Stimulated activated CD8-positive, alpha-beta memory T cell treated with anti-CD3 and anti-CD28 coated beads, Interleukin-12 subunit alpha, Interleukin-12 subunit beta, amount 100 ng/mL, for 24 hours (primary cell): ENCODE measurements at regions not wholly inside any gene's neighbourhood (a gene's known extent, or its start where the extent isn't known, plus 50 kb on each side); places are given as distances from the start of the nearest gene placed in this dataset.

Experiments
- DNase-seq: peaks from one replicate; pipeline ENCODE4 v3.0.0-alpha.2; 2020; ENCODE audit errors: extremely low read depth

DNA sequence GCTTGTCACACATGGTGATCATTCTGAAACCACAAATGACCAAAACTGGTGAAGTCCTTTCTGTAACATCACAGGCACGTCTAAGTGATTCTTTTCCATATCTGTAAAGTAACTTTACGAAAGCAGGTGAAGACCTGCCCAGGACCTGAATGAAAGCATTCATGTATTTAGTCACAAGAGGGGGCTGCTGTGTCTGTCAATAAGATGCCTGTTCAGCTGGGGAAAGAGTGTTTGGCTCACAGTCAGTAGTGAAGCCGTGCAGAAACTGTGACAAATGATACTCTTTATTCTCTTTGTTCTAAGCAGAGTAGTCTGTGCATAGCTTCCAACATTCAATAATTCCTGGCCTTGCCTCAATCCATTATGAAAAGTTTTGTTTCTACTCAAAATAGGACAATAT lies 373.5 kb upstream of the OR4E1 start:
- DNase-seq, result no peak

DNA sequence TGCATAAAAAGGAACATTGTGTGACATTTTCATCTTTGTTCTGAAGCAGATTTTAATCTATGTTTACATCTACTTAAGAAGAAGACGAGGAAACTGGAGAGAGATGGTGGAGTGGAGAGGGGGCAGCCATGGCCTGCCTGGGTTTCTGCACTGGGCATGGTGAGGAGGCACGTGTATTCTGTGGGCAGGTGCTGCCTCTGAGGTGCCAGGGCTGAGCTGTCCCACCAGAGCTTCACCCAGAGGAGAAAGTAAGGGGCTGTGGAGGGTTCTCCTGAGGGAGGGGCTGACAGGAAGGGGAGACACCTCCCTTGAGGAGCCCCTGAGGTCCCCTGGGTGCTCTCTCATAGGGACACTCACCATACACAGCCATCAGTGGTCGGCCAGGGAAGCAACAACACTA lies 372.4 kb upstream of the OR4E1 start:
- DNase-seq, result no peak

DNA sequence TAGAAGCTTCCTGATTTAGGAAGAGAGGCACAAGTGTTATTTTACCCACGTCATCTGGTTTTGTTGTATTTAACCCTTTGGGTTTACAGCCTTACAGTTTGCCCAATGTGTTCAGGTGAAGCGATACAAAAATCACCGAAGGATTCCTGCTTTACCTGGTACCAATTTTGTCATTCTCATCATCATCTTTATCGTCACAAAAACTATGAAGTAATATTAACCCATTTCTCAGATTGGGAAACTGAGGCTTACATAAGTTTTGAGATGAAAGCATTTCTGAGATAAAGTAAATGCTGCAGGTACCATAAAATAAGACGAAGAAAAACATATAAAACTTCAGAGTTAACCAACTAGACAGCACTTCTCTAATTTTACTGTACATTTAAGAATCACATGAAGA lies 370.6 kb upstream of the OR4E1 start:
- DNase-seq, result no peak

DNA sequence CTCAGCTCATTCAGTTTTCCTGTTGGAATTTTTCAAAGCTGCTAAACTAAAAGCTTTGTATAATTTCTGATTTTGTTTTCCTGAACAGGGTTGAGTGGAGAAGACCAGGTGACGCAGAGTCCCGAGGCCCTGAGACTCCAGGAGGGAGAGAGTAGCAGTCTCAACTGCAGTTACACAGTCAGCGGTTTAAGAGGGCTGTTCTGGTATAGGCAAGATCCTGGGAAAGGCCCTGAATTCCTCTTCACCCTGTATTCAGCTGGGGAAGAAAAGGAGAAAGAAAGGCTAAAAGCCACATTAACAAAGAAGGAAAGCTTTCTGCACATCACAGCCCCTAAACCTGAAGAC lies 367.1 kb upstream of the OR4E1 start:
- DNase-seq, result no peak

DNA sequence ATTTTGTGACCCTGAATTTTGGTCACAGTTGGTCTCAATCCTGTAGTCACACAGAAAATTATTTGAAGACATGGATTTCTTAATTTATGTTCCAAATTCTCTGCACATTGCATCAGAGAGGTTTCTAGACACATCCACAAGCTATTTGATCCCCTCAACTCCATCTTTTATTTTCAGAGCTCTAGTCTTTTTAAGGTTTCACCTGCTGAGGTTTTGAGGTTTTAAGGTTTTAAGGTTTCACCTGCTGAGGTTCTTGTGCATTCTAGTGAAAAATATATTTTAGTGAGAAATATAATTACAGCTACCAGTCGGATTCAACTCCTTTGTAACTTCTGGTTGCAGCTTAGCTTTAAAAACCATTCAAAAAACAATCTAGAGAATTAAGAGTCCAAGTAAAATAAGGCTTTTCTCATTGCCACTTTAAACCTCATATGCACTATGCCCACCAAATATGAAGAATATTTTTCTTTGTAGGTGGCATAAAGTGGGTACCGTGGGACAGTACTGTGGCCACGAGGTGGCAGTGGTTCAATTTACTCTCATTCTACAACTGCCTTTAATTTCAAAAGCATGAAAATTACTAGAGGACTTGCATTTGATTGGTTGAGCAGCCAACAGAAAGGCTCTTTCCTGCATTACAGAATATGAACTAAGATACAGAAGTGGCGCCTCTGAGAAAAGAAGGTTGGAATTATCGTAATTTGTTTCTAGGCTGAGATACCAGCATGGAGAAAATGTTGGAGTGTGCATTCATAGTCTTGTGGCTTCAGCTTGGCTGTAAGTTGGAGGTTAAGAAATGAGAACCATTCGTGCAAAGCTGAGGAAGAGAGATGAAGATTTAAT lies 366.5 kb upstream of the OR4E1 start:
- no peak for DNase-seq

DNA sequence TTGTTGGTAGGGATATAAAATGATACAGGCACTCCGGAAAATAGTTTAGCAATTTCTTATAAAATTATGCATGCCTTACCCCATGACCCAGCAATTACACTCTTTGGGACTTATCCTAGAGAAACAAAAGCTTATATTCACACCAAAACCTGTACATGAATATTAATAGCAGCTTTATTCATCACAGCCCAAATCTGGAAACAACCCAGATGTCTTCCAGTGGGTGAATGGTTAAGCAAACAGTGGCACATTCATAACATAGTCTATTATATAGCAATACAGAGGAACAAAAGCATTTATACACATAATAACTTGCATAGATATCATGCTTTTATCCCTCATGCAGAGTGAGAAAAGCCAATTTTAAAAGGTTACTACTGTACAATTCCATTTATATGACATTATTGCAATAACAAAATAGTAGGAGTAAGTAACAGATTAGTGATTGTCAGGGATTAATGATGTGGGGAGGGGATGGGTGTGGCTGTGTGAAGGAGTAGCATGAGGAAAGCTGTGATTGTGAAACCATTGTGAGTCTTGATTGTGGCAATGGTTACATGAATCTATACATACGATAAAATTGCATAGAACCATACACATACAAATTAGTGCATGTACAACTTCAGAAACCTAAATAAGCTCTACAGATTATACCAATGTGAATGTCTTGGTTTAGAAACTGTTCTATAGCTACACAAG lies 363.1 kb upstream of the OR4E1 start:
- DNase-seq, result no peak

DNA sequence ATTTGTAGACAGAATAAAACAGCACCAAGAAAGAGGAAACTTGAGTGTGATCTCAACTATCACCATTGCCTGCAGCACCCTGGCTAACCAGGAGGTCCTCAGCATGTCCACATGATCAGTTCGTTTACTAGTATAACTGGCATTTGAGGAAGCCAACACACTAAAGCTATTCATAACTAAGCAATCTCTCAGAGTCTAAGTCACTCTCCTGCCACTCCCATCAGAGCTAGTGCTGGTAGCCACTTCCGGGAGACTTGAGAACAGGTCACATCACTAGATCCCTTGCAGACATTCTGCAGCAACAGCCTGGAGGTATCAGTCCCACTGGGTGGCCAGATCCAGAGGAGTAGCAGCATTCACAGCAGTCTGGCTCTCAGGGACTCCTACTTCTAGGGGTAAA lies 352.9 kb upstream of the OR4E1 start:
- no peak for DNase-seq

DNA sequence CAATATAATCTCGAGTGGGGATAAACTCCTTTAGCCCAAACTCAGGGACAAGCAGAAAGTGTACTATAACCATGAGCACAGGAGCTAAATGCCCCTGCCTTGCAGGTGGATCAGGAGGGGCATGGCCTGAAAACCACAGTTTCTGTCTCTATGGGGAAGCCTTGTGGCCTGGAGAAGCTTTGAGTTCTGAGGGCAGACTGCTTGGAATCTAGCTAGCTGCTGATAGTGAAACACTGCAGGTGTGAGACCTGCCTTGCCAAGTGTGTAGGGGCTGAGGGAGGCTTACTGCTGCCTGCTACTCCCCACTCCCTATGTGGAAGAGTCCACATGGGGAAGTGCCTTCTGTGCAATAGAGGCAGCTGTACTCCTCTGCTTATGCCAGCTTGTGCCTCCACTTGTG lies 352.3 kb upstream of the OR4E1 start:
- DNase-seq, result no peak

DNA sequence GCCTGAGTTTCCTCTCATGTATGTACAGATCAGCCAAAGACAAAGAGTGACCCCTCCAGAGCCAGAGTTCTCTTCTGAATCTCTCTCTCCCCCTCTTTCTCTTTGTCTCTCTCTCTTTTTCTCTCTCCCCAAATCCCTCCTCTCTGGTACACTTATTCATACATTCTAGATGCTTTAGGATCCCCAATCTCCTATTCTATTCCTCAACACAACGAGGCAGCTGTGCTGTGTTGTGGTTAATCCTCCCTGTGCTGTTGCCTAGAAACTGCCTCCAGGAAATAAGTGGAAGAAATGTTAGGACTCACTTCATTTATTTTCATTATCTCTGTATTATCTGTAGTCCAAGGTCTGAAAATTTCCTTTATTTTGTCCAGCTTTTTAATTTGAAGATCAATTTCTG lies 350.5 kb upstream of the OR4E1 start:
- DNase-seq, result no peak

DNA sequence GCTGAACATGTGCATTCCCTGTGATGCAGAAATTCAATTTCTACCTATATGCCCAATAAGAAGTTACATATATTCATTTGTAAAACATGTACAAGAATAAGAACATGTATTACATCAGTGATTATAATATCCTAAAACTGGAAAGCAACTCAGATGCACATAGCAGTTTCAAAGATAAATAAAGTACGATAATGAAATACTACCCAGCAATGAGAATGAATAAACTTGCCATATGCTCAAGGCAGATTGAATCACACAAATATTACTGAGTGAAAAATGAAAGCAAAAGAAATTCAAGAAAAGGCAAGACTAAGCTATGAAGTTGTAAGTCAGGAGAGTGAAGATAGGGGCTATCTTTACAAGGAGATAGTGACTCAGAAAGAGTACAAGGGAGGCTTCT lies 345.3 kb upstream of the OR4E1 start:
- no peak for DNase-seq

DNA sequence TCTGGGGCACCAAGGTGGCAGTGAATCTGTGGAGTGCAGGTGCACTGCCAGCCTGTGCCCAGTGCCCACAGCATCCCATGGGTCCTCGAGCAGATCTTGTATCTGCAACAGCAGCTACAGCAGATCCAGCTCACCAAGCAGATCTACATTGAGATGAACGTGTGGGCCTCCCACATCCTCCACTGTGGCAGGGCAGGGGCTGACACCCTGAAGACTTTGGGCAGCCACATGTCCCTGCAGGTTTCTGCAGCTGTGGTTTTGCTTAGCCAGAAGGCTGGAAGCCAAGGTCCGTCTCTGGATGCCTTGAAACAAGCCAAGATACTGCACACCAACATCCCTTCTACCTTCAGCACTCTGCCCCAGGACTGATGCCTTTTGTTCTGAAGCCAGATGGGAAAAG lies 338.8 kb upstream of the OR4E1 start:
- DNase-seq, result no peak

DNA sequence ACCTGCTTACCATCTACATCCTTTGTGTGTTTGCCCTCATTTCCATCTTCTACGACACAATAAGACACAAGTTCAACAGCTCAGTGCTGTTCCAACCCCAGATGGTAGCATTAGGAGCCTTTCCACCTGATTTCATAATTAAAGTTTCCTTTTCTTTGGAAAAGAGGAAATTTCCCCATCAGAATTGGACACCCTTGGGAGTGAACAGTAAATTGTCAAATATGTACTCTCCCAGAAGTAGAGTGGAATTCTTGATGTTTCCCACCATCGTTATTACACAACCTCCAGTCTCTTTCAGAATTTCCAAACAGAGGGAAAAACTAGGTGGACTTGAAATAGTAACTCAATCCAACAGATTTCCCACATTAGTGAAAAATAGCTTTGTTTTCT lies 337.6 kb upstream of the OR4E1 start:
- DNase-seq, result no peak

DNA sequence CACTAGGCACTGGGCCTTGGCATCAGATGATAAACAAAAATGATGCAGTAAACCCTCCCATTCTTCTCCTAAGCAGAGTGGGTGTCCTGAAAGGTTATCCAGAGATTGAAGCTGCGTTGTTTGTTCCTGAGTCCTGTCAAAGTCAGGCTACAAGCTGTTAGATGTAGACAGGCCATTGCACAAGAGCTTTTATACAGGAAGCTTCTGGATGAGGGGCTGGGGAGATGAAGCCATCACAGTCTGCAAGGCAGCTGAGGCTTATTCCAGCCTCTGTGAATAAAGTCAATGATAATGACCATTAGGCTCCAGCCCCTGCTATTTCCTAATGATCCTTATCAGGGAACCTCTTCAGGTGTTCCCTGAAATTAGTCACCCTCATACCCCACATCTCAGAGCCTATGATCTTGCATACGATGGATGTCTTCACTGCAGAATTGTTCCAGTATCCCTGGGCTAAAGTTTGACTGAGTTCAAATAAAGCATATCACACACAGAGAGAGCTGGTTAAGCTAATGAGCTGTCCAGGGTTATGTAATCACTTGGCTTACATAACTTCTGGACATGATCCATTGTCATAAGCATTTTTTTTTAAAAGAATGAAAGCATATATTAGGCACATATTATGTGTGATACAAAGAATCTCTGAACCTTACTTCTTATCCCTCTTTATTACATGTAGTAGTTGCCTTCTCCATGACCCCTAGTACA lies 337.1 kb upstream of the OR4E1 start:
- DNase-seq, result no peak

DNA sequence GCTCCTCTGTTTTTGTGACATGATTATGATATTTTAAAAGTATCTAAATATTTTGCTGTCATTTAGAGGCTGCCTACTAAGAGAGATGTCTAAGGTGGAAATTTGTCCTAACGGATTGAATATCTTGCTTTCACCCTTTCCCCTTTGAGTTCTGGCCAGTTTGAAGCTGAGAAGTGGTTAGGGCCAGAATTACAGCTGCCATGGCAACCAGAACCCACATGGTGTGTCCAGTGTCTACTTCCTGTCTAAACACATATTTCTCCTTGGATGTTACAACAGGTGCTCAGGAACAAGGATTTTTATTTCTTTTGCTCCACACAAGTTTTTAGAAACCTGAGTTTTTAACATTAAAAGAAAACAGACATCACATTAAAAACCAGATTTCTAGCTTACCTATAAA lies 335.1 kb upstream of the OR4E1 start:
- DNase-seq, result no peak

DNA sequence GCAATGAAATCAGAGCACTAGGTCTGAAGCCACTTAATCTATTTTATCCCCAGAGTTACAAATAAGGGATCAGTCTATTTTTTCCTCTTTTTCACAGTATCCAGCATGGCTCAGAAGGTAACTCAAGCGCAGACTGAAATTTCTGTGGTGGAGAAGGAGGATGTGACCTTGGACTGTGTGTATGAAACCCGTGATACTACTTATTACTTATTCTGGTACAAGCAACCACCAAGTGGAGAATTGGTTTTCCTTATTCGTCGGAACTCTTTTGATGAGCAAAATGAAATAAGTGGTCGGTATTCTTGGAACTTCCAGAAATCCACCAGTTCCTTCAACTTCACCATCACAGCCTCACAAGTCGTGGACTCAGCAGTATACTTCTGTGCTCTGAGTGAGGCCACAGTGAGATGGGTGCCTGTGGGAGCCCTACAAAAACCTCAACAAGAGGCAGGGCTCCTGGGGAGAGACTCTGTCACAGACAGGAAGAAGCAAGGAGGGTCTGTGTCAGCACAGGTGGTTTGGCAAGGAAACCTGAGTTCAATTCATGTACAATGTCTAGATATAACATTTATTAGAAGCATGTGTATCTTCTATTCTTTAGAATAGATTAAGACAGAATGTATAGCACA lies 334.3 kb upstream of the OR4E1 start:
- DNase-seq, result no peak

DNA sequence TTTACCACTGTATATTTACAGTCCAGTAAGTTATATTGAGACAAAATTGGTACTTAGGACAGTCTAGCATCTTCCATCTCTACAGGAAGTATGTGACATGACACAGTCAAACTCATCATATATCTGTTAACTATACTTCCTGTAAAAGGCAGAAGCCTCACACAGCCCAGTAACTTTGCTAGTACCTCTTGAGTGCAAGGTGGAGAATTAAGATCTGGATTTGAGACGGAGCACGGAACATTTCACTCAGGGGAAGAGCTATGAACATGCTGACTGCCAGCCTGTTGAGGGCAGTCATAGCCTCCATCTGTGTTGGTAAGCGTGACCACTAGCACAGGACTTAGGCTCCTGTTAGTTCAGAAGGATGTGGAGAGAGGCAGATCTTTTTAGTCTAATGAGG lies 333.7 kb upstream of the OR4E1 start:
- DNase-seq, result no peak

DNA sequence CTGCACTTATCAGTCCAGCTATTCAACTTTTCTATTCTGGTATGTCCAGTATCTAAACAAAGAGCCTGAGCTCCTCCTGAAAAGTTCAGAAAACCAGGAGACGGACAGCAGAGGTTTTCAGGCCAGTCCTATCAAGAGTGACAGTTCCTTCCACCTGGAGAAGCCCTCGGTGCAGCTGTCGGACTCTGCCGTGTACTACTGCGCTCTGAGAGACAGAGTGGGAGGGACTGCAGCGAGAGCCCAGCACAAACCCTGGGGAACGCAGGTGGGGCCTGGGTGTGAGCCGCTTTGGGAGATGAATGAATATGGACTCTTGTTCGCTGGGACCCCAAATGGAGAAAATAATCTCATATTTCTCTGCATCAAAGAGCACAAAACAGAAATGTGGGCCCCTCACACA lies 329.8 kb upstream of the OR4E1 start:
- DNase-seq, result no peak

DNA sequence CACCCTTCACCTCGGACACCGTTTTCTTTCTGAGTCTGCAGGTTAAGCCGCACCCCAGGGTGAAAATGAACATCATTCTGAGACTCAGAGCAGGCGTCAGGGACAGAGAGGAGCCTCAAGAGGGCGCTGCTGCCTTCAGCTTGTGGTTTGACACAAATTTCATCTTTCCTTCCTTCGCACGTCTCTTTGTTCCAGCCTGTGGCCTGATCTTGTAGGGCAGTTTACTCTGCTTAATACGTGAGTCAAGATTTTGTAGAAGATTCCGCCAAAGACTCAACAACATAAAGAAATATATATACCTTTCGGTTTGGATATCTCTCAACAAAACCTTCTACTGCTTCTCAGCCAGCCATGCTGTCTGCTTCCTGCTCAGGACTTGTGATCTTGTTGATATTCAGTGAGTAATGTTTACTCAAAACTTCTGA lies 329.3 kb upstream of the OR4E1 start:
- DNase-seq, result no peak

DNA sequence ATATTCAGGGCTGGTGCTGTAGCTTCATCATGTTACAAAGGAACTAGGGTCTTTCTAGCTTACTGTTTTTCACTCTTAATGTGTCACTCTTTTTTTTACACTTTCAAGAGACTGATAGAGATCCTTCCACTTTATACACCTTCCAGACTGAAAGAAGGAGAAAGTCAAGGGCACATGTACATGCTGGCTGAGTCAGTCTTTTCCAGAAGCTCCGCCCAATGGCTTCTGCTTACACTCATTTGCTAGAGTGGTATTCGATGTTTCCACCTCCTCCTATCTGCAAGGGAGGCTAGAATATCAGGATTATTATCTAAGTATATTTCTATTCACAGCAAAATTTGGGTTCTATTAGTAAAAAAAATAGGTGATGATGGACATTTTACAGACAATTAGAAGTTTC lies 325.8 kb upstream of the OR4E1 start:
- DNase-seq, result no peak

DNA sequence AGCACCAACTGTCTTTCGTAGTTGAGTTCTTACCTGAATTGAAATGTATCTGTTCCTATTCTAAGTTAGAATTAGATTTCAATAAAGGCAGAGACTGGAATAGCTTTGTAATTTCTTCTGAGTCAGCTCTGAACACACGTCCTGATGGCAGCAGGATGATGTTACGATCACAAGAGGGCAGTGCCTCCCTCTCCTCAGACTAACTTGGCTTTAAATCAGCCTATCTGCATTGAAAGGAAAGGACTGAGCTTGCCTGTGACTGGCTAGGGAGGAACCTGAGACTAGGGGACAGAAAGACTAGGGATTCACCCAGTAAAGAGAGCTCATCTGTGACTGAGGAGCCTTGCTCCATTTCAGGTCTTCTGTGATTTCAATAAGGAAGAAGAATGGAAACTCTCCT lies 323.7 kb upstream of the OR4E1 start:
- DNase-seq, result no peak

DNA sequence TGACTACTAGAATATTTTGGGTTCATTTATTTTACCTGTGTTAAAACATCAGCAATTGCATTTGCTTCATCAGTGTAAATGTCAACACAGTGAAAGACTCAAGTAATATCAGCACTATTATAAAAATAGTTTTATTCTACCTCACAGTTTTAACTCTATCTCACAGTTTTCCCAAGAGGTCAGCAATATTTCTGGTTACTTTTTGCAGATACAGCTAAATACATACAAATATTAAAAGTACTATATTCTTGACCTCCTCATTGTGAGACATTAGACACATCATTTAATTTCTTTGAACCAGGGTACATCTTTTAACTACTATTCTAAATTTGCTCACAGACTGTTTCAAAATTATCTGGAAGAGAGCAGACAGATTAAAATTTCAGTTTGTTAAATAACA lies 321.7 kb upstream of the OR4E1 start:
- DNase-seq, result no peak

DNA sequence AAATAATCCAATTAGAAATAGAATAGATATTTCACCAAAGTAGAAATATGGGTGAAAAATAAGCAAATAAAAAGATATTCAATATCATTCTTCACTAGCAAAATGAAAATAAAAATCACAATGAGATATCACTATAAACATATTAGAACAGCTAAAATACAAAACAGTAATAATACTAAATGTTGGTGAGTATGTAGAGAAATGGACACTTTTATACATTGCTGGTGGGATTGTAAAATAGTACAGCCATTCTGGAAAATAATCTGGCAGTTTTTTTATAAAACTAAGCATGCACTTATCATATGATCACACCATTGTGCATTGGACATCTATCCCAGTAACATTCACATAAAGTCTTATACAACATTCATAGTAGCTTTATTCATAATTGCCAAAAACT lies 320.2 kb upstream of the OR4E1 start:
- no peak for DNase-seq

DNA sequence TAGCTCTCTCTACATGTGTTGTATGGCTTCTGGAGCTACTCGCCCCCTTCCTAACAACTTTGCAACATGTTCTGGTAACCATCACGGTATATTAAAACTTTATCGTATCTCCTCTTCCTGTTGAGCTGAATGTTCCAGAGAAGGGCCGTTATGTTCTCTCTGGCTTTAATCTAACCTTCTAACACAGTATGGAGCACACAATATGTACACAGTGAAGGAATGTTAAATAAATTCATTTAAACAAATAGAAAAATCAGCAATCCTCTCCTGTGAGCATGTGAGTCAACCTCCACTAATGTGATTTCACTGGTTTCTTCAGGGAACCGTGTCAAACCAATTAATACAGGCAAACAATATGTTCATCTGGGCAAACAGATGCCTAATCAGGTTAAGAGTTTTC lies 319.5 kb upstream of the OR4E1 start:
- no peak for DNase-seq
